HepG2 (cell line): ENCODE measurements at regions not wholly inside any gene's neighbourhood (a gene's known extent, or its start where the extent isn't known, plus 50 kb on each side); places are given as distances from the start of the nearest gene placed in this dataset.

Experiments
- ATAC-seq: fragments of 200-7000 bp; cut with Tn5 transposase; 3 replicates; pipeline ENCODE4 v1.9.1; 2020; ENCODE audit warnings: mild to moderate bottlenecking, moderate library complexity
- BruUV-seq: library from RNA; stranded (reverse); fragments of 400-500 nt; replicated peaks from 2 replicates; lab custom pipeline; 2021; lab: Mats Ljungman, UMichigan
- CTCF ChIA-PET: fragments of 300-600 bp; formaldehyde crosslinking; extraction: SDS; loops from one replicate; lab custom pipeline; 2021; ENCODE audit warnings: low total read pairs, inconsistent platforms, low intra/inter-chr PET ratio; lab: Yijun Ruan, JAX
- POLR2A ChIA-PET: fragments of 350-600 bp; sonication (Branson Sonifier 250); formaldehyde crosslinking; loops from one replicate; lab custom pipeline; 2020; ENCODE audit warnings: antibody characterized with exemption, inconsistent platforms; lab: Yijun Ruan, JAX
- DNase-seq: peaks from one replicate; pipeline ENCODE4 v3.0.0-alpha.2; 2015; ENCODE audit warnings: low spot score
- FAIRE-seq: peaks from 3 replicates; lab custom pipeline; 2011; peaks lifted over from hg19 to GRCh38; lab: Jason Lieb, UNC
- H2AFZ ChIP-seq: one replicate; pipeline ENCODE4 v1.6.1; 2011; ENCODE audit warnings: low read length, inconsistent platforms
- H3K27ac ChIP-seq: fragments of 300-600 bp; 3 replicates; pipeline ENCODE4 v1.8.0; 2011; ENCODE audit warnings: mixed run types, mild to moderate bottlenecking, mixed read lengths, low read length, inconsistent platforms; ENCODE audit not compliant: insufficient read depth; ENCODE audit errors: extremely low read length
- H3K27me3 ChIP-seq, 2 experiments: fragments of 200-600 bp in 1 of 2; 2 replicates in 1 of 2; 3 replicates in 1 of 2; pipeline versions ENCODE4 v1.6.0 to v1.8.0; 2011; ENCODE audit warnings: low read length in 2 of 2, mild to moderate bottlenecking in 2 of 2, moderate library complexity in 2 of 2, inconsistent platforms in 1 of 2; ENCODE audit not compliant: insufficient read depth in 2 of 2, control insufficient read depth in 1 of 2
- H3K36me3 ChIP-seq, 2 experiments: fragments of 200-600 bp in 1 of 2; replicated peaks in 1 of 2; 2 replicates in 1 of 2; 3 replicates in 1 of 2; pipeline versions ENCODE4 v1.5.1 to v1.8.0; 2011; ENCODE audit warnings: low read length in 2 of 2, inconsistent platforms in 1 of 2; ENCODE audit not compliant: insufficient read depth in 2 of 2, control insufficient read depth in 1 of 2
- H3K4me1 ChIP-seq: 2 replicates; pipeline ENCODE4 v1.5.1; 2012; ENCODE audit warnings: low read length, inconsistent platforms; ENCODE audit not compliant: insufficient read depth
- H3K4me2 ChIP-seq: 2 replicates; pipeline ENCODE4 v1.6.0; 2011; ENCODE audit warnings: low read depth, low read length, inconsistent platforms
- H3K4me3 ChIP-seq, 3 experiments: fragments of 200-600 bp in 1 of 3; sonication (generic), shearing (Covaris generic) in 1 of 3; replicated peaks in 1 of 3; 2 replicates each; pipeline ENCODE4 v1.5.1; 2011 to 2016; ENCODE audit warnings: low read length in 3 of 3, inconsistent platforms in 2 of 3, low read depth in 2 of 3, mild to moderate bottlenecking in 2 of 3, control low read depth in 1 of 3, mixed read lengths in 1 of 3; ENCODE audit not compliant: insufficient read depth in 1 of 3
- H3K79me2 ChIP-seq: one replicate; pipeline ENCODE4 v1.6.1; 2011; ENCODE audit warnings: low read length, inconsistent platforms; ENCODE audit not compliant: insufficient read depth
- H3K9ac ChIP-seq: 2 replicates; pipeline ENCODE4 v1.6.0; 2011; ENCODE audit warnings: mild to moderate bottlenecking, low read depth, low read length, inconsistent platforms; ENCODE audit not compliant: insufficient read depth
- H3K9me3 ChIP-seq: 2 replicates; pipeline ENCODE4 v1.5.1; 2012; ENCODE audit warnings: mild to moderate bottlenecking, low read length
- H4K20me1 ChIP-seq: 2 replicates; pipeline ENCODE4 v1.6.0; 2011; ENCODE audit warnings: inconsistent platforms, mild to moderate bottlenecking, low read length, moderate library complexity; ENCODE audit not compliant: insufficient read depth
- FOXK2 ChIP-seq: fragments of 450-650 bp; IDR thresholded peaks from 2 replicates; pipeline ENCODE4 v1.6.1; 2016
- HMGA1 ChIP-seq: sonication (generic); formaldehyde crosslinking; conservative IDR thresholded peaks from 2 replicates; pipeline ENCODE4 v1.4.0; 2020; ENCODE audit warnings: missing genetic modification reagents
- HOXA9 ChIP-seq: sonication (generic); formaldehyde crosslinking; IDR thresholded peaks from 2 replicates; pipeline ENCODE4 v1.8.1; 2022; ENCODE audit warnings: missing genetic modification reagents, mild to moderate bottlenecking, moderate library complexity, borderline replicate concordance
- KLF13 ChIP-seq: sonication (generic); formaldehyde crosslinking; IDR thresholded peaks from 2 replicates; pipeline ENCODE4 v1.4.0; 2020; ENCODE audit warnings: mild to moderate bottlenecking, missing genetic modification reagents
- NR2F6 ChIP-seq, 2 experiments: IDR thresholded peaks; 2 replicates each; pipeline ENCODE4 v1.6.1; 2016; ENCODE audit warnings: antibody characterized with exemption in 1 of 2, mild to moderate bottlenecking in 1 of 2
- PITX1 ChIP-seq: sonication (generic); formaldehyde crosslinking; IDR thresholded peaks from 2 replicates; pipeline ENCODE4 v1.5.1; 2020; ENCODE audit warnings: mild to moderate bottlenecking, missing genetic modification reagents
- RFX5 ChIP-seq: IDR thresholded peaks from 2 replicates; pipeline ENCODE4 v1.6.1; 2011; ENCODE audit warnings: low read depth, low read length, improper control_type of control experiment
- RNF219 ChIP-seq: sonication (generic); formaldehyde crosslinking; IDR thresholded peaks from 2 replicates; pipeline ENCODE4 v1.5.0; 2020; ENCODE audit warnings: mild to moderate bottlenecking, missing genetic modification reagents
- SYNCRIP ChIP-seq: fragments of 200-400 bp; formaldehyde crosslinking; IDR thresholded peaks from 2 replicates; pipeline ENCODE4 v1.6.1; 2018; ENCODE audit warnings: mild to moderate bottlenecking, low read depth, low read length; ENCODE audit not compliant: insufficient read depth
- ZBTB43 ChIP-seq: sonication (generic); formaldehyde crosslinking; conservative IDR thresholded peaks from 2 replicates; pipeline ENCODE4 v1.4.0; 2020; ENCODE audit warnings: missing genetic modification reagents
- ZFP82 ChIP-seq: sonication (generic); formaldehyde crosslinking; IDR thresholded peaks from 2 replicates; pipeline ENCODE4 v1.5.1; 2020; ENCODE audit warnings: mild to moderate bottlenecking, missing genetic modification reagents, borderline replicate concordance
- ZNF407 ChIP-seq: sonication (generic); formaldehyde crosslinking; IDR thresholded peaks from one replicate; pipeline ENCODE4 v1.5.1; 2020; ENCODE audit warnings: mild to moderate bottlenecking, missing genetic modification reagents; ENCODE audit errors: not compliant biosample characterization
- ZNF446 ChIP-seq: sonication (generic); formaldehyde crosslinking; IDR thresholded peaks from 2 replicates; pipeline ENCODE4 v1.5.0; 2020; ENCODE audit warnings: mild to moderate bottlenecking, missing genetic modification reagents
- WGBS: methylation state at CpG from one replicate; pipeline ENCODE4 v1.1.6; 2017; ENCODE audit warnings: low lambda C conversion rate; 5-methylcytosine and 5-hydroxymethylcytosine counted together
- in situ Hi-C: cut with HindIII; loops from 2 replicates; pipeline ENCODE4 v1.10.0; 2017; ENCODE audit warnings: low pct_unique_long_range_greater_than_20kb; ENCODE audit not compliant: extremely low pct_ligation_motif_present
- intact Hi-C: fragments of 100-400 bp; cut with micrococcal nuclease; formaldehyde crosslinking; loops from one replicate; pipeline ENCODE4 v1.10.0; 2022; ENCODE audit not compliant: unreplicated experiment

- H3K9me3 ChIP-seq: no peaks in the 10 kb centered on the region
- TF ChIP-seq RFX5: no peak
- TF ChIP-seq ZNF446: no peak
- no peak for TF ChIP-seq PITX1 (CRISPR knock-in tag)
- no peak for TF ChIP-seq RNF219 (CRISPR knock-in tag)
- no peak for TF ChIP-seq KLF13 (CRISPR knock-in tag)
- no peak for TF ChIP-seq NR2F6 (IDR thresholded peaks at IDR 0.05)
- TF ChIP-seq NR2F6 (CRISPR knock-in tag; IDR thresholded peaks at IDR 0.05): no peak
- TF ChIP-seq FOXK2: no peak
- TF ChIP-seq ZFP82 (CRISPR knock-in tag): no peak
- no peak for TF ChIP-seq HOXA9 (CRISPR knock-in tag)
- no peak for TF ChIP-seq HMGA1
- TF ChIP-seq ZBTB43: no peak
- TF ChIP-seq ZNF407 (CRISPR knock-in tag): no peak
- no peak for TF ChIP-seq SYNCRIP
- no peaks in the 10 kb centered on the region for H3K27me3 ChIP-seq
- H3K4me3 ChIP-seq: no peak overlapping the region
- POLR2A ChIA-PET: no interaction called here
- no peak overlapping the region for H3K9ac ChIP-seq
- intact Hi-C loops (no loop called here), in situ Hi-C loops (no loop called here)
- FAIRE-seq (no peak), ATAC-seq (no peak), DNase-seq (no peak)
- H3K79me2 ChIP-seq: no peaks in the 10 kb centered on the region
- WGBS: 0% methylated on average over 5 of the region's 5 CpGs
- H2AFZ ChIP-seq: no peak overlapping the region
- H3K36me3 ChIP-seq: no peaks in the 10 kb centered on the region
- CTCF ChIA-PET: no interaction called here
- no peak overlapping the region for H3K27ac ChIP-seq
- no peak overlapping the region for H3K4me2 ChIP-seq
- H4K20me1 ChIP-seq: no peaks in the 10 kb centered on the region
- no peaks in the 10 kb centered on the region for H3K4me1 ChIP-seq
- no TSS peak for BruUV-seq
These were observed 224.2 kb downstream of the XPNPEP1 start for GRCh38 chr10:109698882-109699664.
